Skeletal muscle cell (primary cell): ENCODE measurements at regions not wholly inside any gene's neighbourhood (a gene's known extent, or its start where the extent isn't known, plus 50 kb on each side); places are given as distances from the start of the nearest gene placed in this dataset.
"Not testable (repeated sequence)": the region's sequence is repeated elsewhere in the genome, so short reads cannot be mapped to it uniquely, and the experiment has no call there.

ENCODE experiments used
- DNase-seq: peaks from one replicate; pipeline ENCODE4 v3.0.0-alpha.2; 2010; ENCODE audit warnings: low read depth
- H3K4me3 ChIP-seq: 2 replicates; pipeline ENCODE4 v1.5.1; 2011; ENCODE audit warnings: low read depth, mild to moderate bottlenecking, control low read depth, low read length, moderate library complexity

DNA sequence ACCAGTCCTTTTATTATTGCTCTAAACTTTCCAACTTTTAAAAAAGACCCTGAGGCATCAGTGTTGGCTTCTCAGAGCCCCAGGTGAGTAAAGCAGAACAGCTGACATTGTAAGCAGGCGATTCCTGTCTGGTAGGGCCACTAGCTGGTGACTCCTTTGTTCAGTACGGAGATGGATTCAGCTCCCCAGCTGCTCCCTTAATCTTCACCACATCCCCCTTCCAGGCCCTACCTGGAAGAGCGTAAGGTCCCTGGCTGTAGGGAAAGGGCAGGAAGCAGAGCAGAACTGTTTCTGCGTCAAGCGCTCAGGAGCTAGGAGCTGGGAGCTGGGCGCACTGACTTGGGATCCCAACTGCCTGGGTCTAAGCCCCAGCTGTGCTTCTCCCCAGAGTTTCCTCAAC is 203.7 kb upstream of the TAS2R1 start:
- DNase-seq = no peak

DNA sequence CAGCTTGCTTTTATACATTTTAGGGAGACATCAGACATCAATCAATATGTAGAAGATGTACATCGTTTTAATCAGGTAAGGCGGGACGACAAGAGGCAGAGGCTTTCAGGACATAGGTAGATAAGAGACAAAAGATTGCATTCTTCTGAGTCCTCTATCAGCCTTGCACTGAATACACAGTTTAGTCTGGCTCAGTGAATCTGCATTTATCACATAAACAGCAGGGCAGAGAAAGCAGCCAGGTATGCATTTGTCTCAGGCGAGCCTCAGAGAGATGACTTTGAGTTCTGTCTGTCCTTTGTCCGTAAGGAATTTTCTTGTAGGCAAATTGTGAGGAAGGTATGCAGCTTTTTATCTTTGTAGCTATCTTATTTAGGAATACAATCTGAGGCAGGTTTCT is 202.8 kb upstream of the TAS2R1 start:
- no peak for DNase-seq

More for the DNA sequence above, 203.7 kb upstream of the TAS2R1 start:
- H3K4me3 ChIP-seq = no peak overlapping the region

DNA sequence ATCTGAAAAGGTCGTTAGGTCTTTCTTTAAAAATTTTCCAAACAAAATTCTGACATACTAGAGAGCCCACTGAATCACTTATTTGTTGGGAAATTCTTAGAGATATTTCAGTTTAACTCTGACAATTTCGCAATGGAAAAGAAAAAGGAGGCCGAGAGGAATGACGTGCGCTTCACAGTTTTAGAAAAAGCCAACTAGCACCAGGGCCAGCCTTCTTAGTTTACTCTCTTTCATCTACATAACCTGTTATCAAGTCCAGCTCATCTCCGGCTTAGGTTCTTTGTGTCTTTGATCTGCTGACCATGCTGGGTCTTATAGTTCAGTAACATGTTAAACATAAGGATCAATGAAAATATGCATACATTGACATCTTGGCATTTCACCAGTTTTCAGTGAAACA is 201.7 kb upstream of the TAS2R1 start:
- DNase-seq = no peak
- no peak overlapping the region for H3K4me3 ChIP-seq

More for the DNA sequence above, 202.8 kb upstream of the TAS2R1 start:
- no peak overlapping the region for H3K4me3 ChIP-seq

DNA sequence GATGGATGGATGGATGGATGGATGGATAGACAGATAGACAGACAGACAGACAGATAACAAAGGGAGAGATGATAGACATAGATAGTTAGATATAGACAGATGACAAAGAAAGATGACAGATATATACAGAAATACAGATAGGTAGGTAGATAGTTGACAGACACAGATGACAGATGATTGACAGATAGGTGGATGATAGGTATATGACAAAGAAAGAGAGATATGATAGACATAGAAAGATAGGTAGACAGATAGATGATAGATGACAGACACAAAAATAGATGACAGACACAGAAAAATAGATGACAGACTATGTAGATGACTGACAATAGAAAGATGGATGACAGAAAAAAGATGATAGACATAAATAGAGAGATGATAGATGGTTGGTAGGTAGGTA is 200.0 kb upstream of the TAS2R1 start:
- H3K4me3 ChIP-seq = no peak overlapping the region
- DNase-seq = no peak

DNA sequence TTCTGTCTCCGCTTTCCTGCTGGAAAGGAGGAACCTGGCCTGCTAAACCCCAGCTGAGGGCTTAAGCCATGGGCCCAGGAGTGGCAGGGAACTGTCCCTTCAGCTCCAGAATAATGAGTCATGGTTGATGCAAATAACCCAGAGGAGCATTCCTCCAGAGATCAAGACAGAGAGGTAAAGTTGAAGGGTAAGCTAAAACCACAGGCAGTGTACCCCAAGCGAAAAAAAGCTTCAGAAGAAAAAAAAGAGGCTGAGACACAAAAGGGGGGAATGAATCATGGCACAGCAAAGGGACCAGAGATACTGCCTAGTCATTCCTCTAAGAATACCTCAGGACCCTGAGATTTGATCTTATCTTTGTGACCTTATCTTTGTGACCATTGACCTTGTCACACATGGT is 199.5 kb upstream of the TAS2R1 start:
- DNase-seq = no peak
- H3K4me3 ChIP-seq = no peak overlapping the region

DNA sequence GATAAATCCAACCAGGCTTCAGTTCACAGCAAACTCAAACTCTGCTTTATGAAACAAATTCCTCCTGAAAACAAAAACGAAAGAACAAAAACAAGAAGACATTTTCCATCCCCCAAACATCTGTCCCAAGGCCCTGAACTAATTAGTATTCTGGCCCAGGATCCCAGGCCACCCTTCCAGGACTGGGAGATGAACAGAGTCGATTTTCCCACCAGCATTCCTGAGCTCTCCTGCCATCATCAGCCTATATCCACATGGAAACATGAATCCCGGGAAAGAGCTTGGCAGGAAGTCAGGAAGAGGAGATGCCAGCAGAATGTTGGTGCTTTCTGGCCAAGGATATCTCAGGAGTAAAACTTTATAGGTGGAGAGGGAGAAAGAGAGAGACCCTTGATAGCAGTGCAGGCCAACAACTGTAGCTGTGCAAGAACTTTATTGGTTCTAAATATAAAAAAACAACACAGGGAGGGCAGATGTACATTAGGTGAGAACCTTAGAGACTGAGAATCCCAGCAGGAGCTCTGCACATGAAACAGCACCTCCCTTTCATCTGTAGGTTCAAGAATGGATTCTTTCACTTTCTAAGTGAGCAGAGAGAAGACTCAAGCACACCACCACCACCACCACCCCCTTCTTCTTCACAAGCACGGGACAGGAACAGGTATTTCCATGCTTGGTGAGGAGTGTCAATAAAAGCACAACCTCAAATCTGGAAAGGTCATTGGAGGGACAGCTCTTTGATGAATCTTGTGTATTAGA is 190.7 kb upstream of the TAS2R1 start:
- DNase-seq = no peak
- no peak overlapping the region for H3K4me3 ChIP-seq

DNA sequence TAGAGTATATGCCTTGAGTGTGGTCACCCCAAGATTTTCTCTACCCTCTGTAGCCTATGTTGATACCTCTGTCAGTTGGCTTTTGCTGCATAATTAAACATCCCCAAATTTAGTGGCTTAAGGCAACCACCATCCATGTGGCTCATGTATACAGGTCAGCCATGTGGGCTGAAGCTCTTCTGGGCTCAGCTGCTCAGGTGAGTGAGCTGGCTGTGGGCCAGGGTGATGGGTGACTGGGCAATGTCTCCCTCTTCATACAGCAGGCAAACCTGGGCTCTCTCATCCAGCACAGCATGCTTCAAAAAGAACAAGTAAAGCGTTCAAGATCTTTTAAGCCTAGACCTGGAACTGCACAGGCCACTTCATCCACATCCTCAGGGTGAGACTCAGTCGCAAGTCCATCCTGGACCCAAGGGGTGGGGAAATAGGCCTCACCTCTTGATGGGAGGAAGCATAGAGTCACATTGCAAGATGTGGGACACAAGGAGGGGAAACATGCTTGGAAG is 188.2 kb upstream of the TAS2R1 start:
- H3K4me3 ChIP-seq = no peak overlapping the region
- DNase-seq = no peak

DNA sequence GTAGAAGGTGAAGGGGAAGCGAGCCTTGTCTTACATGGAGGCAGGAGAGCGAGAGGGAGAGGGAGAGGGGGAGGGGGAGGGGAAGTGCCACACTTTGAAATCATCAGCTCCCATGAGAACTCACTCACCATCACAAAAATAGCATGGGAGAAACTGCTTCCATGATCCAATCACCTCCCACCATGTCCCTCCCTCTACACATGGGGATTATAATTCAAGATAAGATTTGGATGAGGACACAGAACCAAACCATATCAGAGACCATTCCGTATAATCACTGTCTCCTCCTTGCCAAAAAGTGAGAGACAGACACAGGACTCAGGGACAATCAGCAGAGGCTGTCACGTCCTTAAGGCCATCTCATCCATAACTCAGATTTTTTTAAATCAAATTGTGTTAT is 187.7 kb upstream of the TAS2R1 start:
- H3K4me3 ChIP-seq = no peak overlapping the region
- no peak for DNase-seq

DNA sequence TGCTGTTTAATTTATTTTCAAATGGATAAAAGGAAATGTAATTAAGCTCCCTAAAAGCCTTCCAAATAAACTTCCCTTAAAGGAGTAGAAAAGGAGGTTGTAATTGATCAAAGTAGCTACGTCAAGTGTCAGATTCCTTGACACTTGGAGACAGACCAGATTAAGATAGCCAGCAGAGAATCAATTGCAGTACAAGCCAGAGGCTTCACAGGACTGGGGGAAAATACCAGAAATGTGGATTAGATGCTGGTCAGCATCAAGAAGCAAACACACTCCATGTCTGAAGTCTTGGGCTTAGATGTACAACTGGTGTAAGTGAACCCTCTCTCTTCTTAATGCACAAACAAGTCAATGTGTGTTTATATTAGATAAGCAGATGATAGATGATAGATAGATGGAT is 184.9 kb upstream of the TAS2R1 start:
- no peak for DNase-seq
- no peak overlapping the region for H3K4me3 ChIP-seq

DNA sequence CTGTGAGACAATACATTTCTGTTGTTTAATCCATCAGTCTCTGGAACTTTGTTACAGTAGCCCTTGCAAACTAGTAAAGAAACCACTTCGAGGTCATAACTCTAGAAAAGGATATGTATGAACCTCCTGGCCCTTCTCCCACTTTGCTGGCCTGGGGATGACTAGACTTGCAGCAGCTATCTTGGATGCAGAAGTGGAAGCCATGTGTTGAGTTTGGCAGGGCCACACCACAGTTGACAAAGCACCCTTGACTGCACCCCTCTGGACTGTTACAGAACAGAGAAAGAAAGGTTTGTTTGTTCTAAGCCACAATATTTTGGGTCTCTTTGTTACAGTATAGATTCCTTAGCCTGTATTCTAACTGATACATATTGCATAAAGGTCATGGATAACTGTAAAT is 183.2 kb upstream of the TAS2R1 start:
- H3K4me3 ChIP-seq = no peak overlapping the region

DNA sequence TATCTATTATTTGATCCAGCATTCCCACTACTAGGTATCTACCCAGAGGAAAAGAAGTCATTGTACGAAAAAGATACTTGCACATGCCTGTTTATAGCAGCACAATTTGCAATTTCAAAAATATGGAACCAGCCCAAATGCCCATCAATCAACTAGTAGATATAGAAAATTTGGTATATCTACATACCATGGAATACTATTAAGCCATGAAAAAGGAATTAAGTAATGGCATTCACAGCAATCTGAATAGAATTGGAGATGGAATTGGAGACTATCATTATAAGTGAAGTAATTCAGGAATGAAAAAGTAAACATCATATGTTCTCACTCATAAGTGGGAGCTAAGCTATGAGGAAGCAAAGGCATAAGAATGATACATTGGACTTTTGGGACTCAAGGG is 177.2 kb upstream of the TAS2R1 start:
- not testable (repeated sequence) for H3K4me3 ChIP-seq, DNase-seq

More for the DNA sequence above, 183.2 kb upstream of the TAS2R1 start:
- no peak for DNase-seq

DNA sequence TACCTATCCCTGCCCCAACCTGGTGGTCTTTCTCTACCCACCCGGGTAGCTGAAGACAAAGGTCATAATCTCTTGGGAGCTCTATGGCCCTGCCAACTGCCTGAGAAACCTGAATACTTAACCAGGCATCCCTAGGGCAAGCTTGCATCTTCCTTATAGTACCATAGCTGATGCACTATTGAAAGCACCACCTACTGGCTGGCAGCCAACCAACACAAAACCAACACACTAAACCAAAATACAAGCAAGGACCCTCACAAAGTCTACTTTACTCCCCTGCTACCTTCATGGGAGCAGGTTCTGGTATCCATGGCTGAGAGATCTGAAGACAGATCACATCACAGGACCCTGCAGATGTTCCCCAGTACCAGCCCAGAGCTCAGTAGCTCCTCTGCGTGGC is 171.8 kb upstream of the TAS2R1 start:
- no peak for DNase-seq
- no peak overlapping the region for H3K4me3 ChIP-seq

DNA sequence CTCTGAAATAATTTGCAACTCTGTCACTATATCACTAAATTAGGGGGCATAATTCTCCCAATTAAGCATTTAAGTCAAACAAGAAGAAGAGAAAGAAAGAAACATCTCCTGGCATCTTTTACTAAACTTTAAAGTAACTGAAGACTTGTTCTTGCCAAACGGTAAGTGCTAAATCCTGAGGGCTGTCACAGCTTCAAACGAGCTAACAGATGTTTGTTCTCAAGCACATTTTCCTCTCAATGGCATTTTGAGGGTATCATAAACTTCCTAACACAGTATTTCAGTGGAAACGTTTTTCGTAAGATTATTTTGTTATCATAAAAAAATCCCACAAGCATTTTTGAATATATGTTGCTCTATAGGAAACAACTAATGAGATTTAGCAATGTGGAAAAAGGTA is 169.5 kb upstream of the TAS2R1 start:
- H3K4me3 ChIP-seq = no peak overlapping the region
- DNase-seq = no peak

DNA sequence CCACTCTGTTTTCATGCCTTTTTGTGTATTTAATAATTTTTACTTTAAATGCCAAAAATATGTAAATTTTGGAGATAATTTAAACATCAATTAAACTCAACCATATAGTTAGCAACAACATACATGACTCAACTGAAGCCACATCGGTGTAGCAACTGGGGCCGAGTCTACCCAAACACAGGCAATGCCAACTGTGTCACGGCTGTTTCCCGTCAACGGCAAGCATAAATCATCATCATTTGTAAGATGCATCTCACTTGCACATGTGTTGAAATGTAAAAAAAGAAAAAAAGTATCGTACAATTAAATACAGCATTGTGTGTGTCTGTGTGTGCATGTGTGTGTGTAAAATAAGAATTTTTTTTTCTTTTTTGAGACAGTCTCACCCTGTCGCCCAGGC is 160.1 kb upstream of the TAS2R1 start:
- no peak for DNase-seq
- H3K4me3 ChIP-seq = no peak overlapping the region

DNA sequence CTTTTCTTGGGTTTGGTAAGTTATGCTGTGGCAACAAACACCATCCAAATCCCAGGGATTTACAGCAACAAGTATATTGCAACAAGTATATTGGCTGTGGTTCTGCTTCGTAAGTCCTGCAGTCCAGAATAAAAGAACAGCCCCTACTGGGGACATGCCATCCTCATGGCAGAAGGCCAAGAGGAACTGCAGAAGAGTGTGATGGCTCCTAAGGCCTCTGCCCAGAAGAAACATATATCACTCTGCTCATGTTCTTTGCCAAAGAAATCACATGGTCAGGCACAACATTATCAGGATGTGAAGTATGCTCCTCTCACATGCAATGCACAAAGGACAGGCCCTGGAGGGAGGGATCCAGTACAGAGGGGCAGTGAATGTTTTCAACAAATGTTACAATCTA is 159.6 kb upstream of the TAS2R1 start:
- no peak overlapping the region for H3K4me3 ChIP-seq
- DNase-seq = no peak

DNA sequence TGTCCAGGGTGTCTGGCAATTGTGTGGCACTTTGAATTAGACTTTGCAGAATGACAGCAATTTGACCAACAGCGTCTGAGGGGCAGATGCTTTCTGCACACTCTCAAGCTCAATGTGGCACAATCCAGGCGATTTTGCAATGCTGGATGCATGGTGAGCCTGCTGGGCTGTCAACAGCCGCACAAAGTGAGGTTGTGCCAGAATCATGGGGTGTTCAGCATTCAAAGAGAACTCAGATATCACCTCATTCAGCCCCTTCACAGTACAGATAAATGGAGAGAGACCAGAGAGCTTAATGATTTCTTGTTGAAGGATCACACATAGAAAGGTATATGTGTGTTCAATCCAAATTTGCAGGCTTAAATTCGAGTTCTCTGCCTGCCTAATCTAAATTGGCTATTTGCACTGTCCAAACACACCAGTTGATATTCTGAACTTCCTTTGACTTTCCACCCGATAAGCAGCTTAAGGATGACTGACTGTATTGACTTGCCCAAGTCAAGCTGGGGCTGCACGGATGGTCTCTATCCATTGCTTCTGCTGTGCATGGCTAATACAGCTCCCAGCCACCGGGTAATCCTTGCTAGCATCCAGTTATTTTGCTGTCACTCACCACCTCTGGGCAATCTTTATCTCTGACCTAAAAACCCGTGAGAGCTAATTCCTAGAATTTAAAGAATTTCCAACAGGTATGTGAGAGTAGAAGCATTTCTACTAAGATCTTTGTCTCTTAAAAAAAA is 157.9 kb upstream of the TAS2R1 start:
- no peak for DNase-seq
- no peak overlapping the region for H3K4me3 ChIP-seq

DNA sequence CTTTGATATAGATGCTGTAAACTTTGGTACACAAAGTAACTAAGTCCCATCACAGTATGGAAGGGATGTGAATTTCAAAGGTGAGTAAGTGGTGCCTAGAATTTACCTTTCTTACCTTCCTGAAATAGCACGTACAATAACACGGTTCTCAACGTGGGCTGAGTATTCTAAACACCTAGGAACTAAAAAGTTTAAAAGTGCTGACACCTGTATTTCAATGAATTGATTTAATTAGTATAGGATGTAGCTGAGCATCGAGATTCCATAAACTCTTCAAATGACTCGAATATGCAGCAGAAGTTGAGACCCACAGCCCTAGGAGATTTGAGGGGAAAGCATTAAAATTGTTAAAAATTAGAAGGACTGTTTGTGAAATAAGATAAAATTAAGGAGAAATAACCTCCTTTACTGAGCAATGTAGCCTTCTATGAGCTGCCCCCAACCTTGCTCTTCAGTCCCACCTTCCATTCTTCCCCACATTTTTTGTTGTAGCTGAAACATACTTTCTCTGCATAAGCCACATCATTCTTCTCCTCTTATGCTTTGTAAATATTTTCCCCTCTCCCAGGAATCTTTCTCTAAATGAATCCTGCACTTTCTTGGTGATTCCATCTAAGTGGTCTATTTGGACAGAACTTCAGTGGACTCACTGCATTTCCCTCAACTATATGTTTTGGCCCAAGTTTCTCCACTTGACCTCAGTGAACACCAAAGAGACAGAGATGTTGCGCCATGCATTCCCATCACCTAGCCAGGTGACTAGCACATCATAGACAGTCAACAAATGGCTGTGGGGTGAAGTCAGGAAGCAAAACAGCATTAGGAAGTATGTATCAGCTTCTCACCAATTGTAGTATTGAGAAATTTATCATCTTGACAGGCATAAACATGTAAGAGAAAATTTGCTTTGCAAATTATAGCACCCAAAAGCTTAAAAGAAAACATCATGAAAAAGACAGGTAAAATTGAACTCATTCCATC is 156.5 kb upstream of the TAS2R1 start:
- no peak overlapping the region for H3K4me3 ChIP-seq
- DNase-seq = no peak

DNA sequence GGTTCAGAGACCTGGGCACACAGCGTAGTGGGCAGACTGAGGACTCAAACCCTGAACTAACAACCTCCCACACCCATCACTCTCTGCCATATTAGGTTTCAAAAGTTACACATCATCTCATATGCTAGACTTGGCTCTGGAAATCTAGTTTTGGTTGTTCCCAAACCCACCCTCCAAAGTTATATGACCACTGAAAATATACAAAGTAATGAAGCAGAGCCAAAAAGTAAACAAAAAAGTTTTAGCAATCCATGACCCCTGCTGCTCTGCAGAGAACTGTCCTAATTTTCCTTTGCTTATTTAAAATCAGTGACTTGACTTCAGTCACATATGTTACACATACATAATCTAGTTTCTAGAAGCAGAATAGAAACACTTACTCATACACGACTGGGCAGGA is 155.6 kb upstream of the TAS2R1 start:
- DNase-seq = no peak

DNA sequence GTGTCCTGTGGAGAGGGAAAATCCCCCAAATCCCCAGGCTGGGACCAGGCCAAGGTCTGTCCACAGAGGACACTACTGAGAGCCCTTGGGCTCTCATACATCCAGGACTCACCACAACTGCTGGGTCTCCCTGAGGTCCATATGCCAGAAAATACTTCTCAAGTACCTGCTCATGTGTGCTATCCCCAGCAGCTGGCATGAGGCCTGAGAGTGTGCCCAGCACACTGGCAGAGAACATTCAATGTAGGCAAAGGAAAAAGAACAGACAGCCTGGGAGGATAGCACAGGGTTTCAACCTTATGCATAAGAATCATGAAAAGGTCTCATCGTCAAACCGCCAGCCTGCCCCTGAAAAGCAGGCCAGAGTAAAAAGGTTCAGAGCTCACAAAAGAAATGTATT is 154.1 kb upstream of the TAS2R1 start:
- H3K4me3 ChIP-seq = no peak overlapping the region
- DNase-seq = no peak

More for the DNA sequence above, 155.6 kb upstream of the TAS2R1 start:
- H3K4me3 ChIP-seq = no peak overlapping the region
